Neural progenitor cell (in vitro differentiated cells): ENCODE measurements at regions not wholly inside any gene's neighbourhood (a gene's known extent, or its start where the extent isn't known, plus 50 kb on each side); places are given as distances from the start of the nearest gene placed in this dataset.

Experiments
- DNase-seq: peaks from one replicate; pipeline ENCODE4 v3.0.0-alpha.2; 2016; ENCODE audit warnings: low spot score
- H2AFZ ChIP-seq: fragments of 200-600 bp; sonication (generic); replicated peaks from 2 replicates; pipeline ENCODE4 v1.6.1; 2016; ENCODE audit warnings: antibody characterized with exemption
- H3F3A ChIP-seq: fragments of 200-600 bp; sonication (generic); 2 replicates; pipeline ENCODE4 v1.6.1; 2016; ENCODE audit warnings: antibody characterized with exemption, low read depth
- H3K27ac ChIP-seq: fragments of 200-600 bp; sonication (generic); 2 replicates; pipeline ENCODE4 v1.5.1; 2016; ENCODE audit warnings: mild to moderate bottlenecking
- H3K27me3 ChIP-seq: fragments of 200-600 bp; sonication (generic); 2 replicates; pipeline ENCODE4 v1.6.1; 2016; ENCODE audit warnings: mild to moderate bottlenecking, moderate library complexity
- H3K36me3 ChIP-seq: fragments of 200-600 bp; sonication (generic); 2 replicates; pipeline ENCODE4 v1.5.1; 2016
- H3K4me1 ChIP-seq: fragments of 200-600 bp; sonication (generic); 2 replicates; pipeline ENCODE4 v1.6.1; 2016; ENCODE audit warnings: mixed run types
- H3K4me2 ChIP-seq: fragments of 200-600 bp; sonication (generic); 2 replicates; pipeline ENCODE4 v1.6.1; 2016
- H3K4me3 ChIP-seq: fragments of 200-600 bp; sonication (generic); 2 replicates; pipeline ENCODE4 v1.5.1; 2016
- H3K79me2 ChIP-seq: fragments of 200-600 bp; sonication (generic); 2 replicates; pipeline ENCODE4 v1.6.1; 2016; ENCODE audit warnings: low read depth
- H3K9ac ChIP-seq: fragments of 200-600 bp; sonication (generic); 2 replicates; pipeline ENCODE4 v1.6.1; 2016
- H3K9me3 ChIP-seq: fragments of 200-600 bp; sonication (generic); 2 replicates; pipeline ENCODE4 v1.5.1; 2016; ENCODE audit warnings: low read depth
- H4K20me1 ChIP-seq: fragments of 200-600 bp; sonication (generic); 2 replicates; pipeline ENCODE4 v1.6.1; 2016; ENCODE audit warnings: low read depth
- H3K27ac Mint-ChIP-seq: 3 replicates; pipeline ENCODE4 v1.8.0; 2021; ENCODE audit warnings: mixed read lengths
- H3K27me3 Mint-ChIP-seq: 2 replicates; pipeline ENCODE4 v1.8.0; 2022; ENCODE audit warnings: low read depth, mild to moderate bottlenecking, inconsistent platforms, moderate library complexity, mixed read lengths; ENCODE audit not compliant: insufficient read depth
- H3K36me3 Mint-ChIP-seq: 3 replicates; pipeline ENCODE4 v1.8.0; 2021; ENCODE audit warnings: mixed read lengths
- H3K4me1 Mint-ChIP-seq: 3 replicates; pipeline ENCODE4 v1.8.0; 2021; ENCODE audit warnings: mixed read lengths
- H3K4me3 Mint-ChIP-seq: 3 replicates; pipeline ENCODE4 v1.8.0; 2021; ENCODE audit warnings: mild to moderate bottlenecking, moderate library complexity, mixed read lengths
- H3K9me3 Mint-ChIP-seq: 3 replicates; pipeline ENCODE4 v1.8.0; 2020; ENCODE audit warnings: mixed read lengths
- EZH2 ChIP-seq: fragments of 200-600 bp; sonication (generic); IDR thresholded peaks from 2 replicates; pipeline ENCODE4 v1.6.1; 2017; ENCODE audit warnings: antibody characterized with exemption, mild to moderate bottlenecking, moderate library complexity
- EZH2phosphoT487 ChIP-seq: fragments of 200-600 bp; sonication (generic); IDR thresholded peaks from 2 replicates; pipeline ENCODE4 v1.6.1; 2017; ENCODE audit warnings: antibody characterized with exemption
- TF ChIP-seq, protein P1 (sequence below): fragments of 200-600 bp; sonication (generic); IDR thresholded peaks from 2 replicates; pipeline ENCODE4 v1.5.1; 2017; ENCODE audit warnings: antibody characterized with exemption, mild to moderate bottlenecking

DNA sequence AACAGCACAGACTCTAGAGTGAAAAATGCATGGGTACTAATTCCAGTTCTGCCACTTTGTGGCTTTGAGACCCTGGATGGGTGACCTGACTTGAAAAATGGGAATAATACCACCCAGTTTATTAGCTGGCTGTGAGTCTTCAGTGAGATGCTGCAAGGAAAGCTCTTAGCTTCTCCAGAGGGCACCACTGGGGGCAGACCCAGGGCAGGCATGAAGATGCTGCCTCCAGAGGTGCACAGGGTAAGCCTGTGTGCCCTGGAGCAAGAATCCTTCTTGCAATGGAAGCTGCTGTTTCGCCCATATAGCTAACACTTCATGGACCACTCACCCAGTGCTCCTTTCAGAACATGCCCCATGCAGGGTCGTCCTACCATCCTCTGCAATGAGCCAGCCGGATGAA, 75.7 kb downstream of the C5orf15 start:
- DNase-seq: no peak
- Mint-ChIP-seq H3K4me3 (no peak overlapping the region), H3K36me3 (no peaks in the 10 kb centered on the region), H3K27me3 (no peaks in the 10 kb centered on the region), H3K4me1 (peaks cover 13% of the 10 kb centered on the region), H3K27ac (no peak overlapping the region), H3K9me3 (no peaks in the 10 kb centered on the region)
- no peaks in the 10 kb centered on the region for H3K27me3 ChIP-seq
- TF ChIP-seq, protein P1, sequence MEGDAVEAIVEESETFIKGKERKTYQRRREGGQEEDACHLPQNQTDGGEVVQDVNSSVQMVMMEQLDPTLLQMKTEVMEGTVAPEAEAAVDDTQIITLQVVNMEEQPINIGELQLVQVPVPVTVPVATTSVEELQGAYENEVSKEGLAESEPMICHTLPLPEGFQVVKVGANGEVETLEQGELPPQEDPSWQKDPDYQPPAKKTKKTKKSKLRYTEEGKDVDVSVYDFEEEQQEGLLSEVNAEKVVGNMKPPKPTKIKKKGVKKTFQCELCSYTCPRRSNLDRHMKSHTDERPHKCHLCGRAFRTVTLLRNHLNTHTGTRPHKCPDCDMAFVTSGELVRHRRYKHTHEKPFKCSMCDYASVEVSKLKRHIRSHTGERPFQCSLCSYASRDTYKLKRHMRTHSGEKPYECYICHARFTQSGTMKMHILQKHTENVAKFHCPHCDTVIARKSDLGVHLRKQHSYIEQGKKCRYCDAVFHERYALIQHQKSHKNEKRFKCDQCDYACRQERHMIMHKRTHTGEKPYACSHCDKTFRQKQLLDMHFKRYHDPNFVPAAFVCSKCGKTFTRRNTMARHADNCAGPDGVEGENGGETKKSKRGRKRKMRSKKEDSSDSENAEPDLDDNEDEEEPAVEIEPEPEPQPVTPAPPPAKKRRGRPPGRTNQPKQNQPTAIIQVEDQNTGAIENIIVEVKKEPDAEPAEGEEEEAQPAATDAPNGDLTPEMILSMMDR: no peak
- no peak for TF ChIP-seq EZH2
- no peak for TF ChIP-seq EZH2phosphoT487
- no peak overlapping the region for H3K27ac ChIP-seq
- peaks cover 3% of the 10 kb centered on the region for H3K4me1 ChIP-seq
- H3K9ac ChIP-seq: no peak overlapping the region
- no peaks in the 10 kb centered on the region for H3K79me2 ChIP-seq
- no peaks in the 10 kb centered on the region for H3K9me3 ChIP-seq
- H3K4me2 ChIP-seq: no peak overlapping the region
- H4K20me1 ChIP-seq: no peaks in the 10 kb centered on the region
- H3K36me3 ChIP-seq: no peaks in the 10 kb centered on the region
- H3K4me3 ChIP-seq: no peak overlapping the region
- no peaks in the 10 kb centered on the region for H3F3A ChIP-seq
- H2AFZ ChIP-seq: no peak overlapping the region

DNA sequence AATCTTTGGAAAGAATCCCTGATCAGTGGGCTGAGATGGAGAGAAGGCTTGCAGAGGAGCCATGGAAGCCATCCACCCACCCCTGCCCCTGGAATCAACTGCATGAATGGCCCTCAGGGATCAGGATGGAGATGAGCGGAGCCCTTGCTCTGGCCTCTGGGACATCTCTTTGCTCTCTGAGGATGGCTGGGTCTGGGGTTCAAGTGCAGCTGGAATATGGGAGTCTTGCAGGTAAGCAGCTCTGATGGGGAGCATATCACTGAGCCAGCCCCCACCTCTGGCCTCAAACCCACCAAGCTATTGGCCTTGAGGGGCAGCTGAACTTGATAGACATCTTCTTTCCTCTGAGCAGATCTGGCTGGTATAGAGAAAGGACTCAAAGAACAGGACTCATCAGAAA, 76.1 kb downstream of the C5orf15 start:
- Mint-ChIP-seq H3K27ac (no peak overlapping the region), H3K27me3 (no peaks in the 10 kb centered on the region), H3K9me3 (no peaks in the 10 kb centered on the region), H3K36me3 (no peaks in the 10 kb centered on the region), H3K4me3 (no peak overlapping the region), H3K4me1 (peaks cover 12% of the 10 kb centered on the region)
- Histone ChIP-seq H2AFZ (no peak overlapping the region), H3K79me2 (no peaks in the 10 kb centered on the region), H3K27ac (no peak overlapping the region), H3F3A (no peaks in the 10 kb centered on the region), H4K20me1 (no peaks in the 10 kb centered on the region), H3K4me2 (no peak overlapping the region), H3K9ac (no peak overlapping the region), H3K36me3 (no peaks in the 10 kb centered on the region), H3K27me3 (no peaks in the 10 kb centered on the region), H3K9me3 (no peaks in the 10 kb centered on the region), H3K4me3 (no peak overlapping the region), H3K4me1 (peaks cover 3% of the 10 kb centered on the region)
- DNase-seq: no peak
- TF ChIP-seq, protein P1: no peak
- TF ChIP-seq EZH2phosphoT487 (no peak), EZH2 (no peak)

DNA sequence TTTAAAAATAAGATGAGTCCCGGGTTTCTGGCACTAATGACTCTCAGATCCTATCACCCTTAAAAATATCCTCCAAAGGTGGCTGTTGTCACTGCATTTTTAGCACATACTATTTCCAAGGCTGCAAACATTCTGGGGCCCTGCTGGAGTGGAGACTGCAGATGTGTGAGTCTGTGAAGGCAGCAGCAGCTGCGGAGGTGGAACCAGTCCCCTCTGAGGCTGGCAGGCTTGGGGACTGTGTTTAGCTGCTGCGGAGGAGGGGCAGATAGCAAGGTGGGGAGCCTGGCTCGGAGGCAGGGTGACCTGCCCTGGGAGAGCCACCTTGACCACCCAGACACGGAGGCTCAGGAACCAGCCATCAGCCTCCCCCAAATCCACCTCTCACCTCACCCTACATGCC, 77.0 kb downstream of the C5orf15 start:
- no peaks in the 10 kb centered on the region for H3K9me3 ChIP-seq
- Mint-ChIP-seq H3K36me3 (no peaks in the 10 kb centered on the region), H3K27ac (no peak overlapping the region), H3K27me3 (no peaks in the 10 kb centered on the region), H3K9me3 (no peaks in the 10 kb centered on the region), H3K4me1 (peaks cover 10% of the 10 kb centered on the region), H3K4me3 (no peak overlapping the region)
- H3K27ac ChIP-seq: no peak overlapping the region
- H3K79me2 ChIP-seq: no peaks in the 10 kb centered on the region
- H3K4me1 ChIP-seq: peaks cover 3% of the 10 kb centered on the region
- no peak overlapping the region for H3K4me3 ChIP-seq
- DNase-seq: no peak
- no peak for TF ChIP-seq EZH2phosphoT487
- TF ChIP-seq EZH2: no peak
- TF ChIP-seq, protein P1: no peak
- H2AFZ ChIP-seq: no peak overlapping the region
- H3K9ac ChIP-seq: no peak overlapping the region
- no peaks in the 10 kb centered on the region for H4K20me1 ChIP-seq
- no peaks in the 10 kb centered on the region for H3F3A ChIP-seq
- no peaks in the 10 kb centered on the region for H3K27me3 ChIP-seq
- H3K36me3 ChIP-seq: no peaks in the 10 kb centered on the region
- H3K4me2 ChIP-seq: no peak overlapping the region
